H9 (cell line): ENCODE measurements at regions not wholly inside any gene's neighbourhood (a gene's known extent, or its start where the extent isn't known, plus 50 kb on each side); places are given as distances from the start of the nearest gene placed in this dataset.

Experiments used
- DNase-seq: peaks from one replicate; pipeline ENCODE4 v3.0.0-alpha.2; 2017
- H2AFZ ChIP-seq: one replicate; pipeline ENCODE4 v1.6.1; 2013; ENCODE audit warnings: mild to moderate bottlenecking, low read length, control low read depth, moderate library complexity
- H2AK5ac ChIP-seq: 2 replicates; pipeline ENCODE4 v1.6.1; 2013; ENCODE audit warnings: low read length, control low read depth, mixed read lengths; ENCODE audit not compliant: insufficient read length
- H2BK120ac ChIP-seq: one replicate; pipeline ENCODE4 v1.6.1; 2013; ENCODE audit warnings: low read depth, mild to moderate bottlenecking, low read length, control low read depth, inconsistent platforms; ENCODE audit not compliant: poor library complexity, severe bottlenecking
- H2BK12ac ChIP-seq: 2 replicates; pipeline ENCODE4 v1.6.1; 2013; ENCODE audit warnings: low read length, control low read depth, mixed read lengths, low read depth; ENCODE audit not compliant: insufficient read length
- H2BK15ac ChIP-seq: 2 replicates; pipeline ENCODE4 v1.6.1; 2013; ENCODE audit warnings: low read depth, low read length, control low read depth
- H2BK20ac ChIP-seq: one replicate; pipeline ENCODE4 v1.6.1; 2013; ENCODE audit warnings: low read depth, mild to moderate bottlenecking, low read length, control low read depth, inconsistent platforms; ENCODE audit not compliant: poor library complexity, severe bottlenecking
- H2BK5ac ChIP-seq: 2 replicates; pipeline ENCODE4 v1.6.1; 2013; ENCODE audit warnings: low read length, control low read depth, mixed read lengths; ENCODE audit not compliant: insufficient read length
- H3K14ac ChIP-seq: 2 replicates; pipeline ENCODE4 v1.6.1; 2013; ENCODE audit warnings: low read length, control low read depth; ENCODE audit not compliant: insufficient read depth
- H3K18ac ChIP-seq: 2 replicates; pipeline ENCODE4 v1.6.1; 2013; ENCODE audit warnings: low read depth, mild to moderate bottlenecking, mixed read lengths, low read length, control low read depth; ENCODE audit not compliant: insufficient read length
- H3K23ac ChIP-seq: 2 replicates; pipeline ENCODE4 v1.6.1; 2013; ENCODE audit warnings: low read length, control low read depth, mixed read lengths, low read depth; ENCODE audit not compliant: insufficient read length
- H3K23me2 ChIP-seq: 2 replicates; pipeline ENCODE4 v1.6.1; 2013; ENCODE audit warnings: low read depth, mild to moderate bottlenecking, mixed read lengths, low read length, control low read depth; ENCODE audit not compliant: insufficient read length, poor library complexity, severe bottlenecking
- H3K27ac ChIP-seq: 2 replicates; pipeline ENCODE4 v1.5.1; 2013; ENCODE audit warnings: low read length, control low read depth, mixed read lengths, low read depth; ENCODE audit not compliant: insufficient read length
- H3K27me3 ChIP-seq: 2 replicates; pipeline ENCODE4 v1.6.1; 2013; ENCODE audit warnings: low read length, control low read depth, inconsistent platforms; ENCODE audit not compliant: insufficient read depth
- H3K4ac ChIP-seq: 2 replicates; pipeline ENCODE4 v1.6.1; 2013; ENCODE audit warnings: low read depth, mild to moderate bottlenecking, control low read depth, inconsistent platforms, low read length, moderate library complexity
- H3K4me1 ChIP-seq: 2 replicates; pipeline ENCODE4 v1.6.1; 2013; ENCODE audit warnings: low read length, control low read depth, inconsistent platforms; ENCODE audit not compliant: insufficient read depth
- H3K4me2 ChIP-seq: 2 replicates; pipeline ENCODE4 v1.6.1; 2013; ENCODE audit warnings: low read length, control low read depth, mixed read lengths; ENCODE audit not compliant: insufficient read length, insufficient read depth
- H3K56ac ChIP-seq: 2 replicates; pipeline ENCODE4 v1.6.1; 2013; ENCODE audit warnings: low read depth, mild to moderate bottlenecking, mixed read lengths, low read length, control low read depth; ENCODE audit not compliant: insufficient read length
- H3K79me1 ChIP-seq: 2 replicates; pipeline ENCODE4 v1.6.1; 2013; ENCODE audit warnings: low read depth, mild to moderate bottlenecking, moderate library complexity, low read length, control low read depth, inconsistent platforms; ENCODE audit not compliant: insufficient read depth, poor library complexity, severe bottlenecking
- H3K79me2 ChIP-seq: 2 replicates; pipeline ENCODE4 v1.6.1; 2013; ENCODE audit warnings: low read length, control low read depth, inconsistent platforms; ENCODE audit not compliant: insufficient read depth
- H3K9ac ChIP-seq: 2 replicates; pipeline ENCODE4 v1.6.1; 2013; ENCODE audit warnings: low read length, control low read depth, mixed read lengths; ENCODE audit not compliant: insufficient read length; ENCODE audit errors: extremely low read depth
- H3K9me3 ChIP-seq: one replicate; pipeline ENCODE4 v1.6.1; 2013; ENCODE audit warnings: low read depth, low read length, inconsistent platforms; ENCODE audit not compliant: control insufficient read depth
- H3T11ph ChIP-seq: one replicate; pipeline ENCODE4 v1.6.1; 2013; ENCODE audit warnings: mild to moderate bottlenecking, low read length, control low read depth, inconsistent platforms
- H4K20me1 ChIP-seq: one replicate; pipeline ENCODE4 v1.6.1; 2013; ENCODE audit not compliant: control insufficient read depth, insufficient read length, insufficient read depth
- H4K5ac ChIP-seq: 2 replicates; pipeline ENCODE4 v1.6.1; 2013; ENCODE audit warnings: low read depth, mild to moderate bottlenecking, mixed read lengths, low read length, control low read depth; ENCODE audit not compliant: insufficient read length
- H4K8ac ChIP-seq: replicated peaks from 2 replicates; pipeline ENCODE4 v1.6.1; 2013; ENCODE audit warnings: low read length, control low read depth, mixed read lengths, low read depth; ENCODE audit not compliant: insufficient read length
- H4K91ac ChIP-seq: 2 replicates; pipeline ENCODE4 v1.6.1; 2013; ENCODE audit warnings: low read depth, mild to moderate bottlenecking, moderate library complexity, mixed read lengths, low read length, control low read depth; ENCODE audit not compliant: insufficient read length
- H3K27ac Mint-ChIP-seq, 3 experiments: 2 replicates in 2 of 3; 3 replicates in 1 of 3; pipeline ENCODE4 v1.8.0; 2020 to 2021; ENCODE audit warnings: mixed read lengths in 3 of 3, mild to moderate bottlenecking in 1 of 3, moderate library complexity in 1 of 3
- H3K27me3 Mint-ChIP-seq: 2 replicates; pipeline ENCODE4 v1.8.0; 2021; ENCODE audit warnings: low read depth, mild to moderate bottlenecking, moderate library complexity, mixed read lengths
- H3K36me3 Mint-ChIP-seq, 3 experiments: 2 replicates in 2 of 3; 3 replicates in 1 of 3; pipeline ENCODE4 v1.8.0; 2020 to 2021; ENCODE audit warnings: low read depth in 3 of 3, mixed read lengths in 3 of 3; ENCODE audit not compliant: insufficient read depth in 1 of 3
- H3K4me1 Mint-ChIP-seq, 2 experiments: 2 replicates each; pipeline ENCODE4 v1.8.0; 2020; ENCODE audit warnings: mixed read lengths in 2 of 2
- H3K4me3 Mint-ChIP-seq, 2 experiments: 2 replicates in 1 of 2; 3 replicates in 1 of 2; pipeline ENCODE4 v1.8.0; 2020 to 2021; ENCODE audit warnings: mild to moderate bottlenecking in 2 of 2, mixed read lengths in 2 of 2, moderate library complexity in 1 of 2
- H3K9me3 Mint-ChIP-seq, 2 experiments: 2 replicates in 1 of 2; 3 replicates in 1 of 2; pipeline ENCODE4 v1.8.0; 2020; ENCODE audit warnings: mild to moderate bottlenecking in 2 of 2, mixed read lengths in 2 of 2, moderate library complexity in 1 of 2
- WGBS: extraction: QIAGEN DNeasy Blood & Tissue Kit; methylation state at CpG from one replicate; pipeline ENCODE4 v1.1.7; 2013; ENCODE audit warnings: missing lambda C conversion rate, low lambda C conversion rate, mixed read lengths; ENCODE audit not compliant: insufficient read length; ENCODE audit errors: extremely low coverage; 5-methylcytosine and 5-hydroxymethylcytosine counted together
- TF ChIP-seq, protein P1 (sequence below): fragments of 200-600 bp; sonication (generic); conservative IDR thresholded peaks from 3 replicates; pipeline ENCODE4 v1.8.0; 2021; ENCODE audit warnings: antibody characterized with exemption, mild to moderate bottlenecking

DNA sequence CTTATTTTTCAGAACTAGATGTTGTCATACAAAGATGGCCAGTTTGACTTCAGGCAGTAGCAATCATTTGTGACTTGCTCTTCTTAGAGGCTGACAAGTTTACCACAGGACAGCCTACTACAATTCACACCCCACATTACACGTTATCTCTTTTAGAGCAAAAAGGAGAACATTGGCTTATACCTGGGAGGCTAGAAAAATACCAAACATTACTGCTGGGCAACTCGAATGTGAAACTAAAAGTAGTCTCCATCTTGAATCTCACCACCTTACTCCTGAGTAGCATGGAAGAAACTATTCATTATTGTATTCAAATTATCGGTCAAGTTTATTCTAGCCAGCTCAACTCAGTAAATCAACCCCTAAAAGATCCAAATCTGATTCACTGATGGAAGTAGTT, 90.7 kb upstream of the TMEM26 start:
- Histone ChIP-seq H2BK12ac (no peak overlapping the region), H3T11ph (no peak overlapping the region), H2BK20ac (no peak overlapping the region), H2AK5ac (no peak overlapping the region), H3K4me2 (no peak overlapping the region), H3K4me1 (no peaks in the 10 kb centered on the region), H3K4ac (no peak overlapping the region), H4K5ac (no peak overlapping the region), H3K27ac (no peak overlapping the region), H2BK120ac (no peak overlapping the region), H3K56ac (no peak overlapping the region), H3K9me3 (no peaks in the 10 kb centered on the region), H3K79me2 (no peaks in the 10 kb centered on the region), H4K8ac (no peak overlapping the region), H4K20me1 (no peaks in the 10 kb centered on the region), H4K91ac (no peak overlapping the region), H3K79me1 (no peaks in the 10 kb centered on the region), H3K18ac (no peak overlapping the region), H3K23me2 (no peaks in the 10 kb centered on the region), H3K9ac (no peak overlapping the region), H3K23ac (no peak overlapping the region), H2BK5ac (no peak overlapping the region), H3K14ac (no peak overlapping the region), H2AFZ (no peak overlapping the region), H3K27me3 (no peaks in the 10 kb centered on the region), H2BK15ac (no peak overlapping the region)
- no peaks in the 10 kb centered on the region; the same call in 1 of the 2 replicates for H3K27me3 Mint-ChIP-seq
- WGBS = no CpG with 5 or more reads among the region's 3 CpGs
- no peak for DNase-seq
- H3K27ac Mint-ChIP-seq = no peak overlapping the region
- H3K9me3 Mint-ChIP-seq = peaks cover 0 to 2% of the 10 kb centered on the region in 2 experiments; a peak in 2 of 5 replicates
- H3K4me3 Mint-ChIP-seq = no peak overlapping the region
- H3K36me3 Mint-ChIP-seq = no peaks in the 10 kb centered on the region
- no peaks in the 10 kb centered on the region for H3K4me1 Mint-ChIP-seq
- TF ChIP-seq, protein P1, sequence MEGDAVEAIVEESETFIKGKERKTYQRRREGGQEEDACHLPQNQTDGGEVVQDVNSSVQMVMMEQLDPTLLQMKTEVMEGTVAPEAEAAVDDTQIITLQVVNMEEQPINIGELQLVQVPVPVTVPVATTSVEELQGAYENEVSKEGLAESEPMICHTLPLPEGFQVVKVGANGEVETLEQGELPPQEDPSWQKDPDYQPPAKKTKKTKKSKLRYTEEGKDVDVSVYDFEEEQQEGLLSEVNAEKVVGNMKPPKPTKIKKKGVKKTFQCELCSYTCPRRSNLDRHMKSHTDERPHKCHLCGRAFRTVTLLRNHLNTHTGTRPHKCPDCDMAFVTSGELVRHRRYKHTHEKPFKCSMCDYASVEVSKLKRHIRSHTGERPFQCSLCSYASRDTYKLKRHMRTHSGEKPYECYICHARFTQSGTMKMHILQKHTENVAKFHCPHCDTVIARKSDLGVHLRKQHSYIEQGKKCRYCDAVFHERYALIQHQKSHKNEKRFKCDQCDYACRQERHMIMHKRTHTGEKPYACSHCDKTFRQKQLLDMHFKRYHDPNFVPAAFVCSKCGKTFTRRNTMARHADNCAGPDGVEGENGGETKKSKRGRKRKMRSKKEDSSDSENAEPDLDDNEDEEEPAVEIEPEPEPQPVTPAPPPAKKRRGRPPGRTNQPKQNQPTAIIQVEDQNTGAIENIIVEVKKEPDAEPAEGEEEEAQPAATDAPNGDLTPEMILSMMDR = no peak
